ENCODE measurements at regions not wholly inside any gene's neighbourhood (a gene's known extent, or its start where the extent isn't known, plus 50 kb on each side); places are given as distances from the start of the nearest gene placed in this dataset.

GRCh38 chr17:55829995-55830612 is 79.3 kb downstream of the PCTP start:
- intact Hi-C loops (cut with DNase I): no loop called here
- H3K4me3 ChIP-seq: no peak overlapping the region
- TF ChIP-seq CTCF (IDR thresholded peaks at IDR 0.05): no peak

GRCh38 chr17:55830699-55831471 is 80.0 kb downstream of the PCTP start:
- Histone ChIP-seq H3K9ac (ENCODE audit: low read depth in 2 of 2, low read length in 2 of 2) (no peak overlapping the region), H3K36me3 (no peaks in the 10 kb centered on the region), H3K27me3 (no peaks in the 10 kb centered on the region), H3K4me3 (no peak overlapping the region), H3K4me1 (no peaks in the 10 kb centered on the region), H3K27ac (no peak overlapping the region), H3K9me3 (no peaks in the 10 kb centered on the region)
- intact Hi-C loops (cut with DNase I): no loop called here
- no peak for DNase-seq
- no peak for TF ChIP-seq CTCF (IDR thresholded peaks at IDR 0.05)

More at GRCh38 chr17:55829995-55830612, 79.3 kb downstream of the PCTP start:
- Histone ChIP-seq H3K4me1 (no peaks in the 10 kb centered on the region), H3K27me3 (no peaks in the 10 kb centered on the region), H3K27ac (no peak overlapping the region), H3K9me3 (no peaks in the 10 kb centered on the region), H3K9ac (ENCODE audit: low read depth in 2 of 2, low read length in 2 of 2) (no peak overlapping the region), H3K36me3 (no peaks in the 10 kb centered on the region)
- no peak for DNase-seq

- H3K36me3 ChIP-seq: no peaks in the 10 kb centered on the region
- intact Hi-C loops (cut with DNase I): no loop called here
- no peak overlapping the region for H3K9ac ChIP-seq (ENCODE audit: low read depth in 2 of 2, low read length in 2 of 2)
- no peak for TF ChIP-seq CTCF (IDR thresholded peaks at IDR 0.05)
- H3K27me3 ChIP-seq: no peaks in the 10 kb centered on the region
- no peaks in the 10 kb centered on the region for H3K9me3 ChIP-seq
- DNase-seq: no peak
- H3K4me1 ChIP-seq: no peaks in the 10 kb centered on the region
- no peak overlapping the region for H3K4me3 ChIP-seq
- H3K27ac ChIP-seq: no peak overlapping the region
Observed at GRCh38 chr17:55833306-55833705, 82.5 kb downstream of the PCTP start.

GRCh38 chr17:55842405-55843158 is 91.7 kb downstream of the PCTP start:
- H3K9ac ChIP-seq (ENCODE audit: low read depth in 2 of 2, low read length in 2 of 2): no peak overlapping the region
- TF ChIP-seq CTCF (IDR thresholded peaks at IDR 0.05): no peak
- H3K9me3 ChIP-seq: no peaks in the 10 kb centered on the region
- DNase-seq: no peak
- intact Hi-C loops (cut with DNase I): loop anchor here (10.0 kb wide), 1 partner anchor 482 kb away; no protein-coding TSS in a partner anchor
- H3K27ac ChIP-seq: no peak overlapping the region
- H3K36me3 ChIP-seq: no peaks in the 10 kb centered on the region
- no peaks in the 10 kb centered on the region for H3K4me1 ChIP-seq
- no peaks in the 10 kb centered on the region for H3K27me3 ChIP-seq
- H3K4me3 ChIP-seq: no peak overlapping the region

GRCh38 chr17:55843785-55844184 is 92.9 kb downstream of the PCTP start:
- intact Hi-C loops (cut with DNase I): loop anchor here (10.0 kb wide), 1 partner anchor 481 kb away; no protein-coding TSS in a partner anchor
- H3K27ac ChIP-seq: no peak overlapping the region
- TF ChIP-seq CTCF (IDR thresholded peaks at IDR 0.05): no peak
- no peaks in the 10 kb centered on the region for H3K4me1 ChIP-seq
- H3K27me3 ChIP-seq: no peaks in the 10 kb centered on the region
- no peak for DNase-seq
- no peak overlapping the region for H3K4me3 ChIP-seq
- H3K9me3 ChIP-seq: no peaks in the 10 kb centered on the region
- H3K9ac ChIP-seq (ENCODE audit: low read depth in 2 of 2, low read length in 2 of 2): no peak overlapping the region
- no peaks in the 10 kb centered on the region for H3K36me3 ChIP-seq
